DMS153 (cell line): ENCODE measurements at regions not wholly inside any gene's neighbourhood (a gene's known extent, or its start where the extent isn't known, plus 50 kb on each side); places are given as distances from the start of the nearest gene placed in this dataset.
A peak's percentile ranks its signal among the peaks of the same experiment; 100 is the strongest.
"Not testable (repeated sequence)": the region's sequence is repeated elsewhere in the genome, so short reads cannot be mapped to it uniquely, and the experiment has no call there.

Experiments used
- DNase-seq: peaks from one replicate; lab custom pipeline; 2025; lab: John Stamatoyannopoulos, UW

- no peak for DNase-seq
These were observed 187.0 kb upstream of the ETV3 start for GRCh38 chr1:157325220-157325619.

GRCh38 chr1:157321972-157322371 lies 183.8 kb upstream of the ETV3 start:
- not testable (repeated sequence) for DNase-seq

GRCh38 chr1:157319567-157319966 lies 181.4 kb upstream of the ETV3 start:
- DNase-seq, result no peak

- DNase-seq, result not testable (repeated sequence)
These were observed 179.0 kb upstream of the ETV3 start for GRCh38 chr1:157317229-157317628.

- DNase-seq, result peak; percentile 40
These were observed 177.3 kb upstream of the ETV3 start for GRCh38 chr1:157315544-157315943.

DNA sequence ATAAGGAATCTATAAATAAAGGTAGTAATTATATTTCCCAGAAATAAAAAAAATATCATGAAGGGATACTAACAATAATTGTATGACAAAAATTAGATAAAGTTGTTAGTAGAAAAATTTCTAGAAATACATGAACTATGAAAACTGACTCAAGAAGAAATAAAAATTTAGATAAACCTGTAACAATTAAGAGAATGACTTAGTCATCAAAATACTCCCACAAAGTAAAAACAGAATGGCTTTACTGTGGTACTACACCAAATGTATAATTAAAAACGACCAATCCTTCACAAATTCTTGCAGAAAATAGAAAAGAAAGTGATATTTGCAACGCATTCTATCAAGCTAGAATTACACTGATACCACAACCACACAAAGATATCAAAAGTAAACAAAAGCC lies 176.2 kb upstream of the ETV3 start:
- DNase-seq, result no peak

- no peak for DNase-seq
These were observed 175.1 kb upstream of the ETV3 start for GRCh38 chr1:157313240-157313807.

DNA sequence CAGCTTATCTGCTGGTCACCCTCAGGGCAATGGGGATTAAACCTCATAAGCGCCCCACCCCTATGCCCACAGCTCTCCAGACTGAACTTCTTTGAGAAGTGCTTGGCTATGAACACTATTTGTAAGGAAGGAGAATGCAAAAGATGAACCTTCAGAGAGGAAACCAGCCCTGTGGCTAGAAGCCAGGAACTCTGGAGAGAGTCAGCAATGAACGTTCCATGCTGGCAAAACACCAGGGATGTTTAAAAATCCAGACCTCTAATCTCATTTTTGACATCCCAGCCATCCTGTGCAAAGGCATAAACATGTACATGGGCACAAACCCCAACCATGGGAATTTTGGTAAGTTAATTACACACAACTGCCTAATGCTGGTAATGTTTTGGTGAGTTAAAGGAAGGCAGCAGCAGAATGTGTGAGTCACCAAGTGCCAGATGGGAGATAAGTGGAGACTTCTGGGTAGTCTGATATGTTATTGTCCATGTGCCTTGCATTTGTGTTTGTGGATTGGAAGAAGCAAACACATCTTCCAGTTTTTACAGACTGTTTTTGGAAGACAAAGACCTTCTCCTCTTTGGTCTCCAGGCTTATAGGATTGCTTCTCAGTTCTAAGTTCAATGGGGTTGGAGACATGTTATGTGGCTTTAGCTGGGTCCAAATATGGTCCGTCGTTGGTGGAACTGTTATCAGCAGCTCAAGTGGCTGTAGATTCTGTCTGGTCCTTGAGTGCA lies 174.1 kb upstream of the ETV3 start:
- DNase-seq, result no peak

- DNase-seq, result no peak
These were observed 173.5 kb upstream of the ETV3 start for GRCh38 chr1:157311730-157312081.

DNA sequence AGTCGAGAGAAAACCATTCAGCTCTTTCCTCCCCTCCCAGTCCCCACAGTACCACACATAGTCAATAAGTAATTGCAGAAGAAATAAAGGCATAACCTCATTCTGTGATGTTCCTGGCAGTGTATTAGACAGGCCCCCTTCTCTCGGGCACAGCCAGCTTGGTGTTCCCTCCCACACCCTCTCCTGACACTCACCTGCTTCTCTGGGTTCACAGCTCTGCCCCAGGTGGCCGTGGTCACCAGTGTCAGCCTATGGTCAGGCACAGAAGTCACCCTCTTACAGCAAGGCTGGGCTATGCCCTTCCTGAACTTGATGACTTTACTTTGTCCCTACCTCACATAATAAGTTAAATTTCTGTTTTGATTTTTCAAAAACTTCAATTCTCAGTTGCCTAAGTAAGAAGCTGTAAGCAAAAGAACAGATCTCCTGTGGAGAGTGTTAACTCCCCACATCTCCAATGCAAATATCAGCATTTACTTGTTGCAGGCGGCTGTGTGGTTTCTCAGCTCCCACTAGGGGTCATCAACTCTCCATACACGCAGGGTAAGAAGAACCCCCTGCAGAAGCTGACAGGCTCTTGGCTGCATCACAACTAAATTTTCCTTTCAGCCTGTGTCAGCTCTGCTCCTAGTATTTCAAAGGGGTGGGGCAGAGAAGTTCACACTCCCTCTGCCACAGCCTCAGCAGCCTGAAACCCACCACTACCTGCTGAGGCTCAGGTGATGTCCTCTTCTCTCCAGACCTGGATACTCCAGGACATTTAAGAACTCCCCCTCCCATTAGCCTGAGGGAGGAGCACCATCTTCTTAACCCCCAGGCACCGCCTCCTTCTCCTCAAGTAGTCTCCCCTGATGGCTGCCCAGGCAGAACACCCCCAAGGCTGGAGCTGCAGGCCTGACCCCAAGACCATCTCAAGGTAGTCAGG lies 172.9 kb upstream of the ETV3 start:
- peak; percentile 86 for DNase-seq

DNA sequence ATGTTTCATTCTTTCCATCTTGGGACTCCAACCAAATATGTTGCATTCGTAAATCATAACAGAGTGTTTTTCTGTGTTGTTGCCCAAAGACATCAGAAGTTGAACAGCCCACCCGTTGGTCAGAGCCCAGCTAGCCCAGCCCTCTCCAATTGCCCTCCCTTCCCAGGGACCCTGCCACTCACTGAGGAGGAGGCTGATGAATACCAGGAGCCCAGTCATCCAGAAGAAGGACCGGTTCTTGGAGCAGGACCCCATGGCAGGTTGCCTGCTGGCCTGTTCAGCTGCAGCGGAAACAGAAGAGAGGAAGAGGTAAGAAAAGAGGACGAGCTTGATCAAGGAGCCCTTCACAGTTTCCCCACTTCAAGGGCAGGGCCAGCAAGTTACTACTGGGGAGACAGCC lies 172.2 kb upstream of the ETV3 start:
- no peak for DNase-seq

DNA sequence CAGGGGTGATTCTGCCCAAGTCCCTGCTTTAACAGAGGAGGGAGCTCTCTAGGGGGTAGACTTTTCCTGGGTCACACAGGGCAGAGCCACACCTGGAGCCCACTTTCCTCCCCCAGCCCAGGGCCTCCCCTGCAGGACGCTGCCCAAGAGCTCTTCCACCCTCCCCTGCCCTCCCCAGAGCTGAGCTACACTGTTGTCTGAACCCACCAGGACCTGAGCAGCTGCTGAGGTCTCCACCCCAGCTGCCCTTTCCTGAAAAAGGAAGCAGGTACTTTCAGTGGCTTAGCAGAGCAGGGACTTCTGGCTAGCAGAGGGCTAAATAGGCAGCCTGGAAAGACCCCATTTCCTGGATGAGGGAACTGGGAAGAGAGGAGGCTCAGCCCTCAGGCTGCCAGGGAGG lies 169.3 kb upstream of the ETV3 start:
- no peak for DNase-seq

- DNase-seq, result no peak
These were observed 168.7 kb upstream of the ETV3 start for GRCh38 chr1:157306896-157307295.

GRCh38 chr1:157304271-157304670 lies 166.1 kb upstream of the ETV3 start:
- no peak for DNase-seq

GRCh38 chr1:157302724-157303123 lies 164.5 kb upstream of the ETV3 start:
- DNase-seq, result no peak

DNA sequence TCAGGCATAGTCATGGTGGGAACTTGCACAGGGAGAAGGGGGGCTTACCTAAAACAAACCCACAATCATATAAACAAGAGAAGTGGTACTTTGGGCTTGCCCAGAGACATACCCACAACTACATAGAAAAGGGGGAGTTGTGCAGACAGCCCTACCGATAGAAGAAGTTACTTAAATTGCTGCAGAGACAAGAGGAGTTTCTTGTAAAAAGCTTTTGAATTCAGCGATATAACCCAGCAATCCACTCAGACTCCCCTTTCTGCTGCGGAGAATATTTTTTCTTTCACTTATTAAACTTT lies 164.0 kb upstream of the ETV3 start:
- no peak for DNase-seq

GRCh38 chr1:157301477-157302198 lies 163.4 kb upstream of the ETV3 start:
- no peak for DNase-seq

DNA sequence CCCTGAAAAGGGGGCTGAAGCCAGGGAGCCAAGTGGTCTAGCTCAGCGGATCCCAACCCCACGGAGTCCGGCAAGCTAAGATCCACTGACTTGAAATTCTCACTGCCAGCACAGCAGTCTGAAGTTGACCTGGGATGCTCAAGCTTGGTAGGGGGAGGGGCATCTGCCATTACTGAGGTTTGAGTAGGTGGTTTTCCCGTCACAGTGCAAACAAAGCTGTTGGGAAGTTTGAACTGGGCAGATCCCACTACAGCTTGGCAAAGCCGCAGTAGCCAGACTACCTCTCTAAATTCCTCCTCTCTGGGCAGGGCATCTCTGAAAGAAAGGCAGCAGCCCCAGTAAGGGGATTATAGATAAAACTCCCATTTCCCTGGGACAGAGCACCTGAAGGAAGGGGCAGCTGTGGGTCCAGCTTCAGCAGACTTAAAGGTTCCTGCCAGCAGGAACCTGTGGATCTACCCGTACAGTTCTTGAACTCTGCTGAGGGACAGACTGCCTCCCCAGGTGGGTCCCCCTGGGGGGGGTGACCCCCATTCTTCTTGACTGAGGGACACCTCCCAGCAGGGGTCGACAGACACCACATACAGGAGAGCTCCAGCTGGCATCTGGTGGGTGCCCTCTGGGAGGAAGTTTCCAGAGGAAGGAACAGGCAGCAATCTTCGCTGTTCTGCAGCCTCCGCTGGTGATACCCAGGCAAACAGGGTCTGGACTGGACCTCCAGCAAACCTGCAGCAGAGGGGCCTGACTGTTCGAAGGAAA lies 156.4 kb upstream of the ETV3 start:
- DNase-seq, result not testable (repeated sequence)

- DNase-seq, result no peak
These were observed 154.8 kb upstream of the ETV3 start for GRCh38 chr1:157292809-157293564.

DNA sequence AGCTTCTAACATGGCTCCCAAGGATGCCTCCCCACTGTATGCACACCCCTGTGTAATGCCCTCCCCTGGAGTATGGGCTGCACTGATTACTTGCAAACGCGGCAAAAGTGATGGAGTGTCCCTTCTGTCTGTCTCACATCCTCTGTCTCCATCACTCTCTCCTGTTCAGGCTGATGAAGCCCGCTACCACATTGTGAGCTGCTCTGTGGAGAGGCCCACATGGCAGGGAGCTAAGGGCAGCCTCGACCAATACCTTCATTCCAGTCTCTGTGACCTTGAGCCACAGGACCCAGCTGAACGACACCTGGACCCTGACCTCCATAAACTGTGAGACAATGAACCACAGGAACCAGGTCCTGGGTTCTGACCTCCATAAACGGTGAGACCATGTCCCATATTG lies 154.1 kb upstream of the ETV3 start:
- DNase-seq, result no peak

DNA sequence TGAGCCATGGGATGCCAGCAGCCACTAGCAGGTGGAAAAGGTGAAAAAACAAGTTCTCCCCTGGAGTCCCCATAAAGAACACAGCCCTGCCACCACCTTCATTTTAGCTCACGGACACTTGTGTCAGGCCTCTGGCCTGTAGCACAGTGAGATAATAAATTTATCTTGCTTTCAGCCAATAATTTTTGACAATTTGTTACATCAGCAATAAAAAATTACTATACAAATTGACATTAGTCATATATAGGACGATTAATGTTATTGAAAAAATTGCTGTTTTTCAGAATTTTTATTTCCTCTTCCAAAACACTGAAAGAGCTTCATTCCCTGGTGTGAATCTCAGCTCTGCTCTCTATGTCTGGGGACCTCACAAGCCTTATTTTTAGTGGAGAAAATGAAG lies 152.9 kb upstream of the ETV3 start:
- DNase-seq, result no peak
